LNCAP (cell line): ENCODE measurements at regions not wholly inside any gene's neighbourhood (a gene's known extent, or its start where the extent isn't known, plus 50 kb on each side); places are given as distances from the start of the nearest gene placed in this dataset.

Source experiments
- TF ChIP-seq, protein P1 (sequence below): fragments of 450-650 bp; IDR thresholded peaks from 2 replicates; pipeline ENCODE4 v1.5.1; 2017; ENCODE audit warnings: mild to moderate bottlenecking

DNA sequence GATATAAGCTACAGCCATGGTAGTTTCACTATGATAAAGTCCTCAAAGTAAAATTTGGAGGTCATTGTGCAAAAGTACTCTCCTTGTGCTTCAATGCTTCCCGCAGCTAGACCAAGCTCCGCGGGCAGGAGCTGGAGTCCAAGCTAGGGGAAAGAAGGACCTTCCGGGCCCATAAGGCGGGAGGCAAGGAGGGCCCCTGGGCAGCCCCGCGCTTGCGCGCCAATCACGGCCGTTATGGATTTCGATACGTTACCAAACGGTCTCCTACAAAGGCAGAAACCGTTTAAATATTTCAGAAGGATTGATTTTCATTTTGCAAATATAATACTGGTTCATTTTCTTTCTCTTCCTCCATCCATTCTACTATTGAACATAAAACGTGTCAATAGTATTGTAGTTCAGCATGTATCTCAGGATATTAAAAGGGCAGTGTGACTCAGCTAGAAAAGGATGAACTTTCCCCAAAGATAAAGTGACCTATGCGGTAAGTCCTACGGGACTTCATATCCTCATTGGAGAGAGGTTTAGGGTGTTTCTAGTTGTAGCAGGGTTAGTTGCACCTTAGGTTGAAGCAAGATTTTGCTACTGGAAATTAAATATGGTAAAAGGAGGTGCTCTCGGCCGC is 128.0 kb downstream of the KIF20B start:
- TF ChIP-seq, protein P1, sequence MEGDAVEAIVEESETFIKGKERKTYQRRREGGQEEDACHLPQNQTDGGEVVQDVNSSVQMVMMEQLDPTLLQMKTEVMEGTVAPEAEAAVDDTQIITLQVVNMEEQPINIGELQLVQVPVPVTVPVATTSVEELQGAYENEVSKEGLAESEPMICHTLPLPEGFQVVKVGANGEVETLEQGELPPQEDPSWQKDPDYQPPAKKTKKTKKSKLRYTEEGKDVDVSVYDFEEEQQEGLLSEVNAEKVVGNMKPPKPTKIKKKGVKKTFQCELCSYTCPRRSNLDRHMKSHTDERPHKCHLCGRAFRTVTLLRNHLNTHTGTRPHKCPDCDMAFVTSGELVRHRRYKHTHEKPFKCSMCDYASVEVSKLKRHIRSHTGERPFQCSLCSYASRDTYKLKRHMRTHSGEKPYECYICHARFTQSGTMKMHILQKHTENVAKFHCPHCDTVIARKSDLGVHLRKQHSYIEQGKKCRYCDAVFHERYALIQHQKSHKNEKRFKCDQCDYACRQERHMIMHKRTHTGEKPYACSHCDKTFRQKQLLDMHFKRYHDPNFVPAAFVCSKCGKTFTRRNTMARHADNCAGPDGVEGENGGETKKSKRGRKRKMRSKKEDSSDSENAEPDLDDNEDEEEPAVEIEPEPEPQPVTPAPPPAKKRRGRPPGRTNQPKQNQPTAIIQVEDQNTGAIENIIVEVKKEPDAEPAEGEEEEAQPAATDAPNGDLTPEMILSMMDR, result no peak

DNA sequence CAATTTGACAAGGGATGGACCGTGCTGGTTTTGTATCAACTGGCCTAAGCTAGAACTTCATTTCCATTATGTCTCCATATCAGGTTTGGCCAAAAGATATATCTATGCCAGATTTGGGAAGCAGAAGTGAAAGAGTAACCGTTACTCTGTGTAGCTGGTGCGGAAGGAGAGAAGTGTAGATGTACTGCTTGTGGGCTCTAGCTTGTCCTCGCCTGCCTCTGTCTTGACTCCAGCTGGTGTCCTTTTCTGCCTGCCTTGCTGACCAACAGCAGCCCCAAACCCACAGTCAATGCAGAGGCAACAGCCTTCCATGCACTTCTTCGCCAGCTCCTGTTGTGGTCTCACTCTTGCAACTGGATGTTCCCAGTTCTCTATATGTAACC is 128.5 kb downstream of the KIF20B start:
- TF ChIP-seq, protein P1, result no peak

DNA sequence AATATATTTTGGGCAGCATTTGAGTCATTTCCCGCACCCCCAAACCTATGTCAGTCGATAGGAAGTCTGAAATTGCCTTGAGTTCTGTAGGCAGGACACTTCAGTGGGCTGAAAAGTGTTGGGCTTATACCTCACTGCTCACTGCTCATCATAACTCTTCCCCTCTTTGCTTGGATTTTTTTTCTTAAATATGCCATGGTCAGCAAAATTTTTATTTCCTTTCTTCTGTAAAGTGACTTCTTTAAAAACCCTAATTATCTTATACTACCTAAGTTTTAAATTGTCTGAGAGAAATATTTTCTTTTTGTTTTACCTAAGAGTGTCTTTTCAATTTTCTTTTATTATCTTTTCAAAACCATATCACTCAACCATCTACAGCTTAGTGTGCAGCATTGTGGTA is 129.2 kb downstream of the KIF20B start:
- TF ChIP-seq, protein P1, result no peak

DNA sequence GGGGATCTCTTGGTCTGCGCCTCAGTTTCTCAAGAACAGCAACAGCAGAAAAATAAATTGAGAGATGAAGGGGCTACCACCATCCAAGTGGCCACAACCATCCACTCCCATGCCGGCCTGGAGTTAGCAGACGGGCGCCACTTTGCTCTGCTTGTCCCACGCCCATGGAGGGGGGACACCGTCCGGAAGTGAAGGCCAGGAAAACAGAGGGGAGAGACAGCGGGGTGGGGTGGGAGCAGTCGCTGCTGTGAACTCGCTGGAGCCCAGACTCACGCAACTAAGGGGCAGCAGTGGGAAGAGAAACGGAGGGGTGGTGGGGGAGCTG is 135.4 kb downstream of the KIF20B start:
- TF ChIP-seq, protein P1, result no peak

DNA sequence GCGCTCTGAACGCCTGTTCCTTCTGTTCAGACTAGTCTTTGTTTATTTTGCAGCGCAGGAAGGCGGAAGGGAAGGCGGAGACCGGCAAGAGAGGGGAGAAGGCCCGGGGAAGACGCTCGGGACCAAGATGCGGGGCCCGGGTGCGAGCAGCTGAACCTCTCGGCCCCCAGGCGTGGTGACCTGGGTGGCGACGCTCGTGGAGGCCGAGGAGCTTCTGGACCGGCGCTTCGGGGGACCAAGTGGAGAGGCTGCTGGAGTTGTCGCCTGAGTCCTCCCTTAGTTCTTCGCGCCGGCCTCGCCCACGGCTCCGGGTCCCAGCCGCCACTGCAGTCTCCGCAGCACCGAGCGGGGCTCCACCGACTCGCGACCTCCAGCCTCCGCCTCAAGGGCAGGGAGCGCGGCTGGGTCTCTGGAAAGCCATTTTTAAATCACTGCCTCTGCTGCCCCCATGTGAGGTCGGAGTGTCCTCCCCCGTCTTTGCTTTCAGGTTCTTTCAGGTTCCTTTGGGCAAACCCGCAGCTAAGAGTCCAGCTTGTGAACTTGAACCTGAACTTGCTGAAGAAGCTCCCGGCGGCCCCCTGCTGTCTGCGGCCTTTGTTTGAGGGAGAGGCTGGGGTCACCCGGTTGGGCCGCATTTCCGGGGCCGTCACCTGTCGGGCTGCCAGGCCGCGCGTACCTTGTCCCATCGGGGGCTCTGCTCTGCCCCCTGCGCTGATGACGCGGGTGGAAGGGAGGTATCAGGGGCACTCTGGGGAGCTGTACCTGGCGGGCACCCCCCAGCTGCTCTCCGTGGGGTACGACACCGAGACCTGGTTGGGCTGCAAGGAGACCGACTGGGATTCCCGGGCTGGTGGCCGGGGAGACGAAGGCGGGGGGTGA is 136.0 kb downstream of the KIF20B start:
- TF ChIP-seq, protein P1, result no peak

DNA sequence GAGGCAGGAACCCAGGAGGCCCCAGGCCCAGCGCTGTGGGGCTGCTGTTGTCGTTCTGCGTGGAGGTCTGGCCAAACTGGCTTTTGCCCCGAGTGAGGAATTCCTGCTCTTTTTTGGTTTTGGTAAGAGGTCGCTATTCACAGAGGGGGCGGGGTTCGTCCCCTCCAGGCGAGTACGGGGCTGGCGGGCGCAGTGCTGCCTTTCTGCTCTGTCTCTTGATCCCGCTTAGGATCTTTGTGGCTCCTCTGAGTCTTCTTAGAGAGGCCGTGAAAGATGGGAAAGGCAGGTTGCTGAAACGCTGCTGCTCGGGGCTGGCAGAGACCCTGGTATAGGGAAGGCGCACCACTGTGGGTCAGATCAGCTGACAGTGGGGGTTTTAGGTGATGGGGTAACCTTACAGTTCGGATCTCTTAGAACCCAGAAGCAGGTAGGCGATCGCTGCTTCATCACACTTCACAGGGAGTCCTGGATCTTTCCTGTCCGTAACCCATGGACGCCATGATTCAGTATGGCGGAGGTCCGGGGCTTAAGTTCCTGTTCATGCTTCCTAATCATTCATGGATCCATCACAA is 136.7 kb downstream of the KIF20B start:
- TF ChIP-seq, protein P1, result no peak

DNA sequence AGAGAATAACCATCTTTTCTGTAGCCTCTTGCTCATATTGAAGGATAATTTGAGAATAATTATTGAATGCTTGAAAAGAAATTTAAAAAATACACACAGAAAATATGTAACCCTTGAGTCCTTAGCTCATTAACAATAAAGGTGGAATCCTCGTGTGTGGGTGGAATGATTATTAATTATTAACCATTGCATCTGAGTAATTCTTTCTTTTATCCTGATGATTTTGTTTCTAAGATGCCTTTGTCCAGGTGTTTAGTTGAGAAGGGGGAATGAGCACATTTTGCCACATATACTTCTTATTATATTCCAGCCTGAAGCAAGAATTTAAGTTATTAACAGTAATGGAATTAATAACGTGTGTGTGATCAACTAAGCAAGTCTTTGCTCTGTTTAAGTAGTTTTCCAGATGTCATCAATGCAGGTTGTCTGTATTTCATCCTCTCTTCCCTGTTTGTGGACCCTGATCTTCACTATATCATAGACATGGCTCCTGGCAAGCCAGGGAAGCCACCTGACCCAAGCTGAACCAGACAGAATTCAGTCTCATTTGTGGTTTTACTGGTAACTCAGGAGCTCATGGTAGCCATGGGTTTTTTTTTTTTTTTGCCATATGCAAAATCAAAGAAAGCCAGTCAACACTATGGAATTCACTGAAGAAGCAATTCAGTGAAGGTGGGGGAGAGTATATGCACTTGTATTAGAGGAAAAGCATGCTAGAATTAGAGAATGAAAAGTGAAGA is 144.3 kb downstream of the KIF20B start:
- TF ChIP-seq, protein P1, result no peak
